Endothelial cell of umbilical vein (primary cell): ENCODE measurements at regions not wholly inside any gene's neighbourhood (a gene's known extent, or its start where the extent isn't known, plus 50 kb on each side); places are given as distances from the start of the nearest gene placed in this dataset.
A peak's percentile ranks its signal among the peaks of the same experiment; 100 is the strongest.

Experiments used
- BruUV-seq: library from RNA; stranded (reverse); fragments of 400-500 nt; replicated peaks from 2 replicates; lab custom pipeline; 2021; lab: Mats Ljungman, UMichigan
- CTCF ChIA-PET: fragments of 300-600, 350-600 bp; sonication (Branson Sonifier 250); formaldehyde crosslinking; loops from one replicate; lab custom pipeline; 2021; ENCODE audit warnings: antibody characterized with exemption, inconsistent platforms; lab: Charles Lee
- POLR2A ChIA-PET: fragments of 300-600, 350-600 bp; sonication (Branson Sonifier 250); formaldehyde crosslinking; loops from one replicate; lab custom pipeline; 2021; ENCODE audit warnings: antibody characterized with exemption, inconsistent platforms; lab: Charles Lee
- DNase-seq: peaks from one replicate; pipeline ENCODE4 v3.0.0-alpha.2; 2011; ENCODE audit warnings: low read depth, low spot score
- FAIRE-seq: peaks from 2 replicates; lab custom pipeline; 2011; peaks lifted over from hg19 to GRCh38; lab: Jason Lieb, UNC
- H2AFZ ChIP-seq: 2 replicates; pipeline ENCODE4 v1.6.0; 2012; ENCODE audit warnings: low read depth, low read length, control low read depth, inconsistent platforms
- H3K27ac ChIP-seq: 2 replicates; pipeline ENCODE4 v1.5.1; 2011; ENCODE audit warnings: low read depth, mild to moderate bottlenecking, control low read depth, low read length, moderate library complexity; ENCODE audit not compliant: insufficient read depth
- H3K27me3 ChIP-seq, 2 experiments: 2 replicates each; pipeline versions ENCODE4 v1.6.0 to v1.6.1; 2011; ENCODE audit warnings: low read length in 2 of 2, mixed read lengths in 1 of 2; ENCODE audit not compliant: control insufficient read depth in 2 of 2, insufficient read depth in 2 of 2
- H3K36me3 ChIP-seq, 2 experiments: 2 replicates in 1 of 2; 3 replicates in 1 of 2; pipeline ENCODE4 v1.5.1; 2011; ENCODE audit warnings: low read length in 2 of 2, mild to moderate bottlenecking in 1 of 2, moderate library complexity in 1 of 2; ENCODE audit not compliant: control insufficient read depth in 2 of 2, insufficient read depth in 2 of 2; ENCODE audit errors: extremely low read depth in 1 of 2
- H3K4me1 ChIP-seq: 3 replicates; pipeline ENCODE4 v1.5.1; 2011; ENCODE audit warnings: mild to moderate bottlenecking, low read length; ENCODE audit not compliant: control insufficient read depth, insufficient read depth; ENCODE audit errors: extremely low read depth
- H3K4me2 ChIP-seq: 2 replicates; pipeline ENCODE4 v1.6.1; 2011; ENCODE audit warnings: low read length, control low read depth, mixed read lengths; ENCODE audit not compliant: insufficient read depth
- H3K4me3 ChIP-seq, 3 experiments: fragments of 200-600 bp in 1 of 3; sonication (generic), shearing (Covaris generic) in 1 of 3; replicated peaks in 1 of 3; 2 replicates each; pipeline ENCODE4 v1.5.1; 2011 to 2016; ENCODE audit warnings: control low read depth in 3 of 3, low read length in 3 of 3, mild to moderate bottlenecking in 2 of 3, inconsistent platforms in 1 of 3, low read depth in 1 of 3, moderate library complexity in 1 of 3; ENCODE audit not compliant: insufficient read depth in 1 of 3
- H3K79me2 ChIP-seq: 2 replicates; pipeline ENCODE4 v1.6.0; 2012; ENCODE audit warnings: low read length, inconsistent platforms; ENCODE audit not compliant: control insufficient read depth, insufficient read depth
- H3K9ac ChIP-seq: replicated peaks from 2 replicates; pipeline ENCODE3; 2011; ENCODE audit warnings: low read length, control low read depth; ENCODE audit not compliant: insufficient read depth; ENCODE audit errors: extremely low read depth
- H3K9me1 ChIP-seq: replicated peaks from 3 replicates; pipeline ENCODE4 v1.6.0; 2011; ENCODE audit warnings: mild to moderate bottlenecking, low read length; ENCODE audit not compliant: control insufficient read depth, insufficient read depth; ENCODE audit errors: extremely low read depth
- H3K9me3 ChIP-seq: replicated peaks from 2 replicates; pipeline ENCODE4 v1.5.1; 2012; ENCODE audit warnings: low read length, inconsistent platforms; ENCODE audit not compliant: control insufficient read depth, insufficient read depth
- H4K20me1 ChIP-seq: replicated peaks from 2 replicates; pipeline ENCODE3; 2011; ENCODE audit warnings: mild to moderate bottlenecking, low read length; ENCODE audit not compliant: control insufficient read depth, insufficient read depth; ENCODE audit errors: extremely low read depth
- FOS ChIP-seq: IDR thresholded peaks from 2 replicates; pipeline ENCODE4 v1.6.1; 2011; ENCODE audit warnings: mild to moderate bottlenecking, low read length, moderate library complexity, borderline replicate concordance; ENCODE audit not compliant: insufficient read depth
- JUN ChIP-seq: IDR thresholded peaks from 2 replicates; pipeline ENCODE4 v1.6.1; 2011; ENCODE audit warnings: borderline replicate concordance, low read depth; ENCODE audit not compliant: insufficient read length, insufficient read depth
- POLR2A ChIP-seq: IDR thresholded peaks from 2 replicates; pipeline ENCODE4 v1.6.1; 2012; ENCODE audit warnings: low read depth, mild to moderate bottlenecking, control low read depth, low read length
- dilution Hi-C: fragments of 300-500 bp; cut with MboI; formaldehyde crosslinking; loops from one replicate; pipeline ENCODE4 v1.15.0; 2019; ENCODE audit warnings: low sequenced_read_pairs; ENCODE audit not compliant: extremely low pct_ligation_motif_present
- intact Hi-C: fragments of 100-400 bp; cut with micrococcal nuclease; formaldehyde crosslinking; loops from one replicate; pipeline ENCODE4 v1.10.0; 2022
- TF ChIP-seq, protein P1 (sequence below), 2 donors: IDR thresholded peaks; 1 replicate in 1 of 2; 2 replicates in 1 of 2; pipeline ENCODE4 v1.5.1; 2011; ENCODE audit warnings: low read length in 2 of 2, mild to moderate bottlenecking in 2 of 2, moderate library complexity in 2 of 2, control low read depth in 1 of 2, inconsistent platforms in 1 of 2, low read depth in 1 of 2; ENCODE audit not compliant: insufficient read depth in 1 of 2; ENCODE audit errors: extremely low read depth in 1 of 2
- TF ChIP-seq, protein P2 (sequence below): IDR thresholded peaks from 2 replicates; pipeline ENCODE4 v1.6.1; 2011; ENCODE audit not compliant: insufficient read depth, insufficient read length

DNA sequence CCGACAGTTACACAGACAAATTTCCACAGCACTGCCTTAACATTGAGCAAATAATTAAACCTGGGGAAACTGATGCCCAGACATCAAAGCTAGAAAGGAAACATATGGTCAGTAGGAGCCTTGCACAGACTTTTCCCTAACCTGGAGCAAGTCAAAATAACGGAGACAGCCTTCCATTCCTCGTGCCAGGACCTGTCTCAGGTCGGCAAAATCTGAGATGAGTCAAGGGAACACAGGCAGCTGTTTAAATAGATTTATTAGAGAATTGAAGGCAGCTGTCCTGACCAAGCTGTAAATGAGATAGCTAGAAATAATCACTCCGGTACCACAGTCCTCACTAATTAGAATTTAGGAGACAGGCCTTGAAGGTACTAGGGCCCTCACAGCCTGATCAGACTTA lies 81.2 kb downstream of the RAMP3 start:
- dilution Hi-C loops: no loop called here
- intact Hi-C loops: no loop called here
- H3K4me2 ChIP-seq: no peak overlapping the region
- no peaks in the 10 kb centered on the region for H3K9me3 ChIP-seq
- BruUV-seq: no TSS peak
- H3K27me3 ChIP-seq: no peaks in the 10 kb centered on the region
- H4K20me1 ChIP-seq: no peaks in the 10 kb centered on the region
- peaks cover 16% of the 10 kb centered on the region for H3K4me1 ChIP-seq
- FAIRE-seq: peak; percentile 66
- POLR2A ChIA-PET: no interaction called here
- no peak overlapping the region for H3K4me3 ChIP-seq
- TF ChIP-seq, protein P1, sequence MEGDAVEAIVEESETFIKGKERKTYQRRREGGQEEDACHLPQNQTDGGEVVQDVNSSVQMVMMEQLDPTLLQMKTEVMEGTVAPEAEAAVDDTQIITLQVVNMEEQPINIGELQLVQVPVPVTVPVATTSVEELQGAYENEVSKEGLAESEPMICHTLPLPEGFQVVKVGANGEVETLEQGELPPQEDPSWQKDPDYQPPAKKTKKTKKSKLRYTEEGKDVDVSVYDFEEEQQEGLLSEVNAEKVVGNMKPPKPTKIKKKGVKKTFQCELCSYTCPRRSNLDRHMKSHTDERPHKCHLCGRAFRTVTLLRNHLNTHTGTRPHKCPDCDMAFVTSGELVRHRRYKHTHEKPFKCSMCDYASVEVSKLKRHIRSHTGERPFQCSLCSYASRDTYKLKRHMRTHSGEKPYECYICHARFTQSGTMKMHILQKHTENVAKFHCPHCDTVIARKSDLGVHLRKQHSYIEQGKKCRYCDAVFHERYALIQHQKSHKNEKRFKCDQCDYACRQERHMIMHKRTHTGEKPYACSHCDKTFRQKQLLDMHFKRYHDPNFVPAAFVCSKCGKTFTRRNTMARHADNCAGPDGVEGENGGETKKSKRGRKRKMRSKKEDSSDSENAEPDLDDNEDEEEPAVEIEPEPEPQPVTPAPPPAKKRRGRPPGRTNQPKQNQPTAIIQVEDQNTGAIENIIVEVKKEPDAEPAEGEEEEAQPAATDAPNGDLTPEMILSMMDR (IDR thresholded peaks at IDR 0.05; ENCODE audit: extremely low read depth in 1 of 2, insufficient read depth in 1 of 2, low read depth in 1 of 2, low read length in 2 of 2): no peak
- TF ChIP-seq POLR2A: no peak
- TF ChIP-seq, protein P2, sequence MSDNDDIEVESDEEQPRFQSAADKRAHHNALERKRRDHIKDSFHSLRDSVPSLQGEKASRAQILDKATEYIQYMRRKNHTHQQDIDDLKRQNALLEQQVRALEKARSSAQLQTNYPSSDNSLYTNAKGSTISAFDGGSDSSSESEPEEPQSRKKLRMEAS: no peak
- no peak overlapping the region for H3K27ac ChIP-seq
- no peaks in the 10 kb centered on the region for H3K36me3 ChIP-seq
- no peak for DNase-seq
- no peak overlapping the region for H2AFZ ChIP-seq
- no peaks in the 10 kb centered on the region for H3K79me2 ChIP-seq
- H3K9me1 ChIP-seq: no peaks in the 10 kb centered on the region
- CTCF ChIA-PET: interaction anchor here (2.6 kb wide), 1 partner anchor 21 kb away, joined by 12 read pairs; no protein-coding TSS in a partner anchor
- no peak overlapping the region for H3K9ac ChIP-seq

DNA sequence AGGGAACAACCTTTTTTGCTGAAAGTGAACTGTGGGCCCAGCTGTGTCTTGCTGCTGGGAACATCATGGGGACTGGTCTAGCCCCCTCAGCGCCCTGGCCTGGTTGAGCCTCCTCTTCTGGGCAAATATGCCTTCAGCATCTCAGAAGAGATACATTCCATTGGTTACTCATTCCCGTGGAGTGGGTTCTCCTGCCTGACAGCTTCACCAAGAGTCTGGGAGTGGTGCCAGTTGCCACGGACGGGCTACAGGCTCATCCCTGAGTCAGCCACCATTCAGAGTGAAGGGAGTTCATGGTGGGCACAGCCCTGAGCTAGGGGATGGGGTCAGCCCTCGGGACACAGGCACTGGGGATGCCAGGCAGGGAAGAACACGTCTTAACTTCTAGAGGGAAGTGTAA lies 81.9 kb downstream of the RAMP3 start:
- dilution Hi-C loops: no loop called here
- DNase-seq (peak; percentile 56), FAIRE-seq (no peak)
- Histone ChIP-seq H3K4me2 (peak overlapping the region; percentile 72), H3K36me3 (no peaks in the 10 kb centered on the region), H3K4me3 (no peak overlapping the region), H3K9ac (no peak overlapping the region), H3K79me2 (no peaks in the 10 kb centered on the region), H4K20me1 (no peaks in the 10 kb centered on the region), H3K9me3 (no peaks in the 10 kb centered on the region), H3K27ac (peak overlapping the region; percentile 0), H3K27me3 (no peaks in the 10 kb centered on the region), H2AFZ (peak overlapping the region; percentile 39), H3K9me1 (no peaks in the 10 kb centered on the region), H3K4me1 (peaks cover 16% of the 10 kb centered on the region)
- TF ChIP-seq JUN (no peak), FOS (peak; percentile 30)
- intact Hi-C loops: no loop called here
- POLR2A ChIA-PET: interaction anchor here (0.6 kb wide), 1 partner anchor 232 kb away, joined by 3 read pairs; no protein-coding TSS in a partner anchor
- no TSS peak for BruUV-seq
- CTCF ChIA-PET: interaction anchor here (1.3 to 2.6 kb wide), 3 partner anchors 11 to 22 kb away, joined by 4 to 12 read pairs (median 4); no protein-coding TSS in a partner anchor
